Nephron (organoid): ENCODE measurements at regions not wholly inside any gene's neighbourhood (a gene's known extent, or its start where the extent isn't known, plus 50 kb on each side); places are given as distances from the start of the nearest gene placed in this dataset.
"Not testable (repeated sequence)": the region's sequence is repeated elsewhere in the genome, so short reads cannot be mapped to it uniquely, and the experiment has no call there.

Experiments
- H3K27ac Mint-ChIP-seq, 3 experiments: 2 replicates each; pipeline ENCODE4 v1.8.0; 2020; ENCODE audit warnings: mixed read lengths in 3 of 3, mild to moderate bottlenecking in 2 of 3, moderate library complexity in 1 of 3
- H3K27me3 Mint-ChIP-seq: 2 replicates; pipeline ENCODE4 v1.8.0; 2021; ENCODE audit warnings: low read depth, mild to moderate bottlenecking, moderate library complexity, mixed read lengths
- H3K36me3 Mint-ChIP-seq: 2 replicates; pipeline ENCODE4 v1.8.0; 2020; ENCODE audit warnings: low read depth, mixed read lengths
- H3K4me1 Mint-ChIP-seq: 2 replicates; pipeline ENCODE4 v1.8.0; 2020; ENCODE audit warnings: mixed read lengths
- H3K4me3 Mint-ChIP-seq, 3 experiments: 2 replicates each; pipeline ENCODE4 v1.8.0; 2020; ENCODE audit warnings: mild to moderate bottlenecking in 3 of 3, mixed read lengths in 3 of 3, moderate library complexity in 2 of 3
- H3K9me3 Mint-ChIP-seq: 2 replicates; pipeline ENCODE4 v1.8.0; 2020; ENCODE audit warnings: mixed read lengths
- CTCF ChIP-seq, 3 experiments: fragments of 200-600 bp; sonication (generic); IDR thresholded peaks; one replicate each; pipeline ENCODE4 v1.5.0; 2021; ENCODE audit warnings: antibody characterized with exemption in 3 of 3; ENCODE audit not compliant: unreplicated experiment in 3 of 3

- Mint-ChIP-seq H3K27me3 (no peaks in the 10 kb centered on the region), H3K9me3 (no peaks in the 10 kb centered on the region), H3K4me3 (no peak overlapping the region), H3K27ac (no peak overlapping the region), H3K4me1 (no peaks in the 10 kb centered on the region), H3K36me3 (no peaks in the 10 kb centered on the region)
- no peak for TF ChIP-seq CTCF (IDR thresholded peaks at IDR 0.05; ENCODE audit: unreplicated experiment in 3 of 3)
Measured at GRCh38 chr4:171246948-171247347, 566.3 kb upstream of the GALNTL6 start.

DNA sequence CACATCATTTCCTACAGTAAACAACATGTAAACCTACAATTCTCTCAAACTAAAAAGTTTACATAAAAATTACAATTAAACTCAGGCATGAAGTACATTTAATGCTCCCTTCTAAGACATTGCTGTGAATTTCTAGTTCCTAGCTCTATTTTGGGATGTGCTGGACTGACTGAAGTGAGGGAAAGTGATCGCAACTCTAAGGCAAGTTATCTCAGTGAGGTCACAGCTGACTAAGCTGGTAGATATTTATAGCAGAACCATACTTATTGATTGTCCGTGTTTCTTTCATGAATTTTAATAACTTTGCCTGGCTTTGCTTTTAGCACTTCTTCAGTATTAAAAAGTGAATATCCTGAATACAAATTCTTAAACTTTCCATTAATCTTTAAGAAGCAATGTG lies 570.4 kb upstream of the GALNTL6 start:
- H3K27me3 Mint-ChIP-seq, result no peaks in the 10 kb centered on the region
- H3K4me3 Mint-ChIP-seq, result no peak overlapping the region
- H3K4me1 Mint-ChIP-seq, result no peaks in the 10 kb centered on the region
- no peaks in the 10 kb centered on the region for H3K9me3 Mint-ChIP-seq
- no peak overlapping the region for H3K27ac Mint-ChIP-seq
- TF ChIP-seq CTCF (IDR thresholded peaks at IDR 0.05; ENCODE audit: unreplicated experiment in 3 of 3), result no peak
- H3K36me3 Mint-ChIP-seq, result no peaks in the 10 kb centered on the region

GRCh38 chr4:171239196-171239595 lies 574.0 kb upstream of the GALNTL6 start:
- no peak overlapping the region for H3K4me3 Mint-ChIP-seq
- H3K27ac Mint-ChIP-seq, result no peak overlapping the region
- no peaks in the 10 kb centered on the region for H3K36me3 Mint-ChIP-seq
- TF ChIP-seq CTCF (IDR thresholded peaks at IDR 0.05; ENCODE audit: unreplicated experiment in 3 of 3), result no peak
- H3K27me3 Mint-ChIP-seq, result no peaks in the 10 kb centered on the region
- no peaks in the 10 kb centered on the region for H3K9me3 Mint-ChIP-seq
- no peaks in the 10 kb centered on the region for H3K4me1 Mint-ChIP-seq

DNA sequence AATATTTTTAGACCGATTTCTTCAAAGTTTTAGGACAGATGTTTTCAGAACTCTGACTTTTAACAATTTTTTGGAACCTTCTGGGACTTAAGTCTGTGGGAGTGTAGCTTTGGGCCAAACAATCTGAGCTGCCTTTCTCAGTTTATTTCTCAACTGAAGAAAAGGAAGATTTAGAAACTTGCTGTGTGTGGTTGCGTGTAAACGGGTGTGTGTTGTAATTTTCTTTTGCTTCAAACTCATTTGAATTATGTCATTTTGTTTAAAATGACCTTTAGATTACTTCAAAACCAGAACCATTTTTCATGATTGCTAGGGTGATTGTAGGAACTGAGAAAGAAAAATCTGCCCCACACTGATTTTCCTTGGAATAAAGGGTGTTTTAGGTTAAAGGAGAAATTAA lies 577.7 kb upstream of the GALNTL6 start:
- no peak for TF ChIP-seq CTCF (IDR thresholded peaks at IDR 0.05; ENCODE audit: unreplicated experiment in 3 of 3)
- Mint-ChIP-seq H3K27me3 (no peaks in the 10 kb centered on the region), H3K9me3 (no peaks in the 10 kb centered on the region), H3K27ac (no peak overlapping the region), H3K36me3 (no peaks in the 10 kb centered on the region), H3K4me1 (no peaks in the 10 kb centered on the region), H3K4me3 (no peak overlapping the region)

- H3K4me1 Mint-ChIP-seq, H3K27me3 Mint-ChIP-seq, H3K9me3 Mint-ChIP-seq, H3K36me3 Mint-ChIP-seq, H3K27ac Mint-ChIP-seq, H3K4me3 Mint-ChIP-seq: not testable (repeated sequence)
Measured at GRCh38 chr4:171229354-171229753, 583.9 kb upstream of the GALNTL6 start.

DNA sequence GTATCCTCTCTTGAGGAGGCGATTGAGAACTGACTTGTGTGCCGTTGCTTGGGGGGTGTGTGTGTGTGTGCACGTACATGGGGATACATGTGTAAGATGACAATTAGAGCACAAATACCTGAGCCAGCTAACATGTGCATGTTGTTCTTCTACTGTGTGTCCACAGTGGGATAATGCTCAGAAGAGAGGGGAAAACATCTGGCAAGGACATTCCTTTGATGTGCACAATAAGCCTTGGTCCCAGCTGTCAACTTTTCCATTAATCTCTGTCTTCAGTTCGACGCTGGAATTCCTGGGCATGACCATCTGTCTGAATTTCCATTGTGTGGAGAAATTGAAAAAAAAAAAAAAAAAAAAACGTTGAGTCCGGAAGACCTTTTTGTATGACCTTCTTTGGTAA lies 592.0 kb upstream of the GALNTL6 start:
- H3K9me3 Mint-ChIP-seq, result no peaks in the 10 kb centered on the region
- H3K4me1 Mint-ChIP-seq, result no peaks in the 10 kb centered on the region
- no peaks in the 10 kb centered on the region for H3K36me3 Mint-ChIP-seq
- H3K27me3 Mint-ChIP-seq, result no peaks in the 10 kb centered on the region
- no peak for TF ChIP-seq CTCF (IDR thresholded peaks at IDR 0.05; ENCODE audit: unreplicated experiment in 3 of 3)
- no peak overlapping the region for H3K4me3 Mint-ChIP-seq
- H3K27ac Mint-ChIP-seq, result no peak overlapping the region

DNA sequence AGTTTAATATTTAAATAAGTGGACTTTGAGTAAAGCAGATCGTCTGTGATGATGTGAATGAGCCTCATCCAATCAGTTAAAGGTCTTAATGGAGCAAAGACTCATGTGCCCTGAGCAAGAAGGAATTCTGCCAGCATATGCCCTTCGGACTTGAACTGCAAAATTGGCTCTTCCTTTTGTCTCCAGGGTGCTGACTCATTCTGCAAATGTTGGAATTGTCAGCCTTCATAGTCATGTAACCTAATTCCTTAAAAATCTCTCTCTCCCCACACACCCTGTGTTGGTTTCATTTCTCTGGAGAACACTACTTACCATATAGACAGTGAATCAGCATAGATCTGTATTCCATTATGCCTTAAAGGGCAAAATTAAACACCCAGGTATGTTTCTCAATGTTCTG lies 609.8 kb upstream of the GALNTL6 start:
- H3K4me3 Mint-ChIP-seq, result no peak overlapping the region
- no peak overlapping the region for H3K27ac Mint-ChIP-seq
- no peaks in the 10 kb centered on the region for H3K27me3 Mint-ChIP-seq
- no peaks in the 10 kb centered on the region for H3K9me3 Mint-ChIP-seq
- no peaks in the 10 kb centered on the region for H3K4me1 Mint-ChIP-seq
- TF ChIP-seq CTCF (IDR thresholded peaks at IDR 0.05; ENCODE audit: unreplicated experiment in 3 of 3), result no peak
- no peaks in the 10 kb centered on the region for H3K36me3 Mint-ChIP-seq
